Mesenchymal stem cell (in vitro differentiated cells and primary cell): ENCODE measurements at regions not wholly inside any gene's neighbourhood (a gene's known extent, or its start where the extent isn't known, plus 50 kb on each side); places are given as distances from the start of the nearest gene placed in this dataset.

ENCODE experiments used
- DNase-seq: peaks from one replicate; pipeline ENCODE4 v3.0.0-alpha.2; 2013
- H2AFZ ChIP-seq: one replicate; pipeline ENCODE4 v1.6.1; 2013; ENCODE audit warnings: low read depth, mild to moderate bottlenecking, control low read depth, inconsistent platforms, low read length, moderate library complexity
- H2AK5ac ChIP-seq: 2 replicates; pipeline ENCODE4 v1.6.1; 2013; ENCODE audit warnings: low read length, moderate library complexity, mild to moderate bottlenecking, inconsistent platforms; ENCODE audit not compliant: severe bottlenecking
- H2BK120ac ChIP-seq: one replicate; pipeline ENCODE4 v1.6.1; 2013; ENCODE audit warnings: low read depth, mild to moderate bottlenecking, inconsistent platforms, low read length, moderate library complexity
- H2BK12ac ChIP-seq, 2 experiments: one replicate each; pipeline ENCODE4 v1.6.1; 2013; ENCODE audit warnings: inconsistent platforms in 2 of 2, low read length in 2 of 2, mild to moderate bottlenecking in 2 of 2, moderate library complexity in 2 of 2, control low read depth in 1 of 2
- H2BK15ac ChIP-seq: one replicate; pipeline ENCODE4 v1.6.1; 2013; ENCODE audit warnings: mild to moderate bottlenecking, low read depth, inconsistent platforms; ENCODE audit not compliant: poor library complexity, severe bottlenecking
- H2BK5ac ChIP-seq: 2 replicates; pipeline ENCODE4 v1.6.1; 2013; ENCODE audit warnings: low read depth, mild to moderate bottlenecking, low read length, control low read depth, inconsistent platforms; ENCODE audit not compliant: poor library complexity, severe bottlenecking
- H3K14ac ChIP-seq, 2 experiments: one replicate each; pipeline ENCODE4 v1.6.1; 2013; ENCODE audit warnings: inconsistent platforms in 2 of 2, low read length in 2 of 2, control low read depth in 1 of 2, mild to moderate bottlenecking in 1 of 2, moderate library complexity in 1 of 2
- H3K18ac ChIP-seq, 2 experiments: one replicate each; pipeline ENCODE4 v1.6.1; 2013; ENCODE audit warnings: inconsistent platforms in 2 of 2, low read length in 2 of 2, control low read depth in 1 of 2, low read depth in 1 of 2, mild to moderate bottlenecking in 1 of 2
- H3K23ac ChIP-seq, 2 experiments: one replicate each; pipeline ENCODE4 v1.6.1; 2013; ENCODE audit warnings: inconsistent platforms in 2 of 2, low read length in 2 of 2, mild to moderate bottlenecking in 2 of 2, moderate library complexity in 2 of 2, control low read depth in 1 of 2
- H3K27ac ChIP-seq: 2 replicates; pipeline ENCODE4 v1.5.1; 2013; ENCODE audit warnings: mild to moderate bottlenecking, moderate library complexity, low read length, control low read depth, inconsistent platforms; ENCODE audit not compliant: poor library complexity, severe bottlenecking
- H3K27me3 ChIP-seq, 2 experiments: 2 replicates each; pipeline versions ENCODE4 v1.6.1 to v1.7.0; 2013; ENCODE audit warnings: low read length in 2 of 2, mild to moderate bottlenecking in 2 of 2, moderate library complexity in 2 of 2, control low read depth in 1 of 2, inconsistent platforms in 1 of 2; ENCODE audit not compliant: control insufficient read depth in 1 of 2, insufficient read depth in 1 of 2
- H3K36me3 ChIP-seq, 2 experiments: 2 replicates each; pipeline versions ENCODE4 v1.6.1 to v1.7.0; 2013; ENCODE audit warnings: low read length in 2 of 2, control low read depth in 1 of 2, inconsistent platforms in 1 of 2, low read depth in 1 of 2, mild to moderate bottlenecking in 1 of 2; ENCODE audit not compliant: insufficient read depth in 2 of 2, control insufficient read depth in 1 of 2
- H3K4ac ChIP-seq, 2 experiments: one replicate each; pipeline ENCODE4 v1.6.1; 2013; ENCODE audit warnings: inconsistent platforms in 2 of 2, low read length in 2 of 2, mild to moderate bottlenecking in 2 of 2, moderate library complexity in 2 of 2, control low read depth in 1 of 2, low read depth in 1 of 2
- H3K4me1 ChIP-seq: 2 replicates; pipeline ENCODE4 v1.6.1; 2013; ENCODE audit warnings: low read depth, low read length, control low read depth; ENCODE audit not compliant: control insufficient read depth, insufficient read depth
- H3K4me2 ChIP-seq: 2 replicates; pipeline ENCODE4 v1.6.1; 2013; ENCODE audit warnings: low read length, mild to moderate bottlenecking, inconsistent platforms; ENCODE audit not compliant: poor library complexity, severe bottlenecking
- H3K4me3 ChIP-seq, 2 experiments: 2 replicates each; pipeline versions ENCODE4 v1.5.1 to v1.7.0; 2013; ENCODE audit warnings: low read length in 2 of 2, mild to moderate bottlenecking in 2 of 2, control low read depth in 1 of 2, low read depth in 1 of 2; ENCODE audit not compliant: insufficient read depth in 1 of 2
- H3K79me1 ChIP-seq: replicated peaks from 2 replicates; pipeline ENCODE4 v1.6.1; 2013; ENCODE audit warnings: mild to moderate bottlenecking, control low read depth, low read length, inconsistent platforms; ENCODE audit not compliant: poor library complexity, severe bottlenecking
- H3K9ac ChIP-seq: 2 replicates; pipeline ENCODE4 v1.7.0; 2013; ENCODE audit warnings: mild to moderate bottlenecking, low read length, moderate library complexity
- H3K9me3 ChIP-seq: 2 replicates; pipeline ENCODE4 v1.7.0; 2013; ENCODE audit warnings: mild to moderate bottlenecking, low read length; ENCODE audit not compliant: control insufficient read depth
- H4K8ac ChIP-seq: one replicate; pipeline ENCODE4 v1.6.1; 2013; ENCODE audit warnings: inconsistent platforms, mild to moderate bottlenecking, low read length, moderate library complexity
- H4K91ac ChIP-seq: one replicate; pipeline ENCODE4 v1.6.1; 2013; ENCODE audit warnings: mild to moderate bottlenecking, low read length, inconsistent platforms
- WGBS: methylation state at CpG from one replicate; pipeline ENCODE4 v1.1.7; 2013; ENCODE audit warnings: mixed read lengths; 5-methylcytosine and 5-hydroxymethylcytosine counted together

DNA sequence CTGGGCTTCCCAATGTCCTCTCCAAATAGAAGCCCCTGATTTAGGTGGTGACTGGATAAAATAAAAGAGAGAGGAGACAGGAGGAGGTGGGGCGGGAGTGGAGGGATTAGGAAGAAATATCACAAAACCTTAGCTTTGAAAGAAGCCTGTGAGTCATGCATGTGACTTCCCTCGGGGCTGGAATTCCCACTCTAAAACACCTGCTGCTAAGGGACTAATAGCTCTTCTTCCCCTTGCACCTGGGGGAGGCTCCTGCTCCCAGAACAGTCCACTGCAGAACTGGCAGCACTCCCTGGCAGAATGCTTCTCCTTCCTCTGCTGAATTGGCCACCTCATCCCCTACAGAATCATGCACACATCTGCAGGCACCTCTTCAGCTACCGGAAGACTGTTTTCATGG is 207.2 kb downstream of the ATG4C start:
- Histone ChIP-seq H3K79me1 (no peaks in the 10 kb centered on the region), H3K9ac (no peak overlapping the region), H2BK5ac (no peak overlapping the region), H3K14ac (no peak overlapping the region), H2BK15ac (no peak overlapping the region), H3K23ac (no peak overlapping the region), H3K27me3 (peaks cover 23 to 34% of the 10 kb centered on the region in 2 experiments), H3K18ac (no peak overlapping the region), H3K27ac (no peak overlapping the region), H2AFZ (no peak overlapping the region), H2BK120ac (no peak overlapping the region), H2AK5ac (no peak overlapping the region), H4K8ac (no peak overlapping the region), H4K91ac (no peak overlapping the region), H3K9me3 (no peaks in the 10 kb centered on the region), H3K36me3 (no peaks in the 10 kb centered on the region), H3K4me1 (no peaks in the 10 kb centered on the region), H2BK12ac (no peak overlapping the region), H3K4ac (no peak overlapping the region), H3K4me2 (no peak overlapping the region), H3K4me3 (no peak overlapping the region)
- no peak for DNase-seq
- 63% methylated on average over 2 of the region's 3 CpGs for WGBS

DNA sequence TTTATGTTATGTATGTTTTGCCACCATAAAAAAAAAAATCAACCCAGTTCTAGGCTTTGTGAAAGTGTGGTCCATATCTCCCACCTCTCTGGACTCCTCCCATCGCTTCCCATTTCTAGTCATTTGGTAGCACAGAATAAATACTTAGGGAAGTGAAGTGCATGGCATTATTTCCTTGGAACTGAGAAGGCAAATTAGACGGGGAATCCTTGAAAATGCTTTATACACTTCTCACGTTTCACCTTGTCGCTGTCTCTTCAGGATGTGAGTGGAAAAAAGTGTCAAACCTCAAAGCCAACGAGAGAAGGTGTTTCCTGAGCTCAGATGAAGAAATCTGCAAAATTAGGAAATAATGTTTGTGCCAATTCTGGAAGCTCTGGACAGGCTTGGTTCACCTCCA is 209.9 kb downstream of the ATG4C start:
- Histone ChIP-seq H3K79me1 (no peaks in the 10 kb centered on the region), H3K4me3 (no peak overlapping the region), H4K91ac (no peak overlapping the region), H3K4me2 (no peak overlapping the region), H3K4me1 (no peaks in the 10 kb centered on the region), H3K14ac (no peak overlapping the region), H3K27me3 (peaks cover 32 to 36% of the 10 kb centered on the region in 2 experiments), H4K8ac (no peak overlapping the region), H3K4ac (no peak overlapping the region), H3K18ac (no peak overlapping the region), H2BK12ac (no peak overlapping the region), H2BK15ac (no peak overlapping the region), H3K23ac (no peak overlapping the region), H3K36me3 (no peaks in the 10 kb centered on the region), H2AK5ac (no peak overlapping the region), H2BK5ac (no peak overlapping the region), H2BK120ac (no peak overlapping the region), H3K27ac (no peak overlapping the region), H2AFZ (no peak overlapping the region), H3K9me3 (no peaks in the 10 kb centered on the region), H3K9ac (no peak overlapping the region)
- no peak for DNase-seq
- WGBS: 84% methylated on average over 4 of the region's 5 CpGs

GRCh38 chr1:62995173-62995572 is 211.2 kb downstream of the ATG4C start:
- WGBS: 96% methylated on average over 2 of the region's 4 CpGs
- Histone ChIP-seq H3K9me3 (no peaks in the 10 kb centered on the region), H3K4me3 (no peak overlapping the region), H4K91ac (no peak overlapping the region), H3K4me1 (no peaks in the 10 kb centered on the region), H4K8ac (no peak overlapping the region), H3K14ac (no peak overlapping the region), H2BK5ac (no peak overlapping the region), H3K27me3 (peaks cover 37 to 44% of the 10 kb centered on the region in 2 experiments), H3K4ac (no peak overlapping the region), H2BK12ac (no peak overlapping the region), H3K27ac (no peak overlapping the region), H2BK120ac (no peak overlapping the region), H3K23ac (no peak overlapping the region), H3K79me1 (no peaks in the 10 kb centered on the region), H3K18ac (no peak overlapping the region), H3K4me2 (no peak overlapping the region), H2BK15ac (no peak overlapping the region), H2AK5ac (no peak overlapping the region), H3K36me3 (no peaks in the 10 kb centered on the region), H2AFZ (no peak overlapping the region), H3K9ac (no peak overlapping the region)
- no peak for DNase-seq

DNA sequence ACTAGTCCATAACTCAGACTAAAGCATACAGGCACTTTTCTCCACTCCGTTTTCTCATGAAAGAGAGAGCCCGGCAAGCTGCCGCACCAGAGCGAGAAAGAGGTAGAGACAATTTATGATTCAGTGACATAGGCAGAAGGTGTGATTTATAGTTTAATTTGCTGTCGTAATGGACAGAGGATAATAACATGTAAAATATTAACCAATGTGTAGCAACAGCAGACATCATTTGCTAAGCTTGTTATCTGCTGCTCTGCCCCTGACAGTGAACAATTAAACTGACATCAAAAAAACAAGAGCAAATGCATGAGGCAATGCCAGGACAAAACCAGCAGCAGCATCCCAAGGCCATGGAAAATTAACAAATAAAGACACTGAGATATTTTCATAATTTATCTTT is 214.0 kb downstream of the ATG4C start:
- Histone ChIP-seq H4K91ac (no peak overlapping the region), H2AFZ (no peak overlapping the region), H3K9me3 (no peaks in the 10 kb centered on the region), H3K4me2 (no peak overlapping the region), H2BK5ac (no peak overlapping the region), H3K27me3 (peaks cover 31 to 50% of the 10 kb centered on the region in 2 experiments), H3K4me1 (no peaks in the 10 kb centered on the region), H3K14ac (no peak overlapping the region), H2BK12ac (no peak overlapping the region), H2BK15ac (no peak overlapping the region), H3K23ac (no peak overlapping the region), H3K27ac (no peak overlapping the region), H3K18ac (no peak overlapping the region), H3K4me3 (no peak overlapping the region), H4K8ac (no peak overlapping the region), H2BK120ac (no peak overlapping the region), H3K36me3 (no peaks in the 10 kb centered on the region), H2AK5ac (no peak overlapping the region), H3K4ac (no peak overlapping the region), H3K79me1 (no peaks in the 10 kb centered on the region), H3K9ac (no peak overlapping the region)
- DNase-seq: no peak
- 95% methylated on average over 4 of the region's 5 CpGs for WGBS
